ENCODE measurements at regions not wholly inside any gene's neighbourhood (a gene's known extent, or its start where the extent isn't known, plus 50 kb on each side); places are given as distances from the start of the nearest gene placed in this dataset.

DNA sequence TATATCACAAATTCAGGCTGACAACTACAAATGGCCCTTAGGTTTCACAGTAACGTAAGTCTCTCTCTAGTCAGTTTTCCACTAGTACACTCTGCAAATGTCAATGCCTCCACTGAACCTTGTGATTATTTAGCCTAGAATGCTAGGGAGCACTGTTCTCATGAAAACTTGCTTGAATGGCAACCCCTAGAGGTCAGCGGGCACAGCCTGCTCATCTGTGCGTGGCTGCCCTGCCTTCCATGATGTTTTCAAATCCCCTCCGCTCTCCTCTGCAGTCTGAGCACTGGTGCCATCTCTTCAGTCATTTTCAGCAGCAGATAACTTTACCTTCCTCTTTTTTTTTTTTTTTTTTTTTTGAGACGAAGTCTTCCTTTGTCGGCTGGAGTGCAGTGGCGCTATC, 84.1 kb upstream of the GULP1 start:
- no peak for TF ChIP-seq POLR2A (IDR thresholded peaks at IDR 0.05)
- TF ChIP-seq, protein P1, sequence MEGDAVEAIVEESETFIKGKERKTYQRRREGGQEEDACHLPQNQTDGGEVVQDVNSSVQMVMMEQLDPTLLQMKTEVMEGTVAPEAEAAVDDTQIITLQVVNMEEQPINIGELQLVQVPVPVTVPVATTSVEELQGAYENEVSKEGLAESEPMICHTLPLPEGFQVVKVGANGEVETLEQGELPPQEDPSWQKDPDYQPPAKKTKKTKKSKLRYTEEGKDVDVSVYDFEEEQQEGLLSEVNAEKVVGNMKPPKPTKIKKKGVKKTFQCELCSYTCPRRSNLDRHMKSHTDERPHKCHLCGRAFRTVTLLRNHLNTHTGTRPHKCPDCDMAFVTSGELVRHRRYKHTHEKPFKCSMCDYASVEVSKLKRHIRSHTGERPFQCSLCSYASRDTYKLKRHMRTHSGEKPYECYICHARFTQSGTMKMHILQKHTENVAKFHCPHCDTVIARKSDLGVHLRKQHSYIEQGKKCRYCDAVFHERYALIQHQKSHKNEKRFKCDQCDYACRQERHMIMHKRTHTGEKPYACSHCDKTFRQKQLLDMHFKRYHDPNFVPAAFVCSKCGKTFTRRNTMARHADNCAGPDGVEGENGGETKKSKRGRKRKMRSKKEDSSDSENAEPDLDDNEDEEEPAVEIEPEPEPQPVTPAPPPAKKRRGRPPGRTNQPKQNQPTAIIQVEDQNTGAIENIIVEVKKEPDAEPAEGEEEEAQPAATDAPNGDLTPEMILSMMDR (IDR thresholded peaks at IDR 0.05): no peak

All from heart left ventricle (tissue), 13 donors.